NCI-H1092 treated with DMSO at 0.1 percent for 48 hours (cell line): ENCODE measurements at regions not wholly inside any gene's neighbourhood (a gene's known extent, or its start where the extent isn't known, plus 50 kb on each side); places are given as distances from the start of the nearest gene placed in this dataset.
A peak's percentile ranks its signal among the peaks of the same experiment; 100 is the strongest.

Source experiments
- DNase-seq: peaks from one replicate; lab custom pipeline; 2025; lab: John Stamatoyannopoulos, UW

- DNase-seq = no peak
Measured at GRCh38 chr7:18200855-18201254, 173.2 kb upstream of the PRPS1L1 start.

GRCh38 chr7:18201350-18201749 is 173.7 kb upstream of the PRPS1L1 start:
- no peak for DNase-seq

- DNase-seq = no peak
Measured at GRCh38 chr7:18202315-18203045, 174.8 kb upstream of the PRPS1L1 start.

GRCh38 chr7:18206331-18206730 is 178.7 kb upstream of the PRPS1L1 start:
- no peak for DNase-seq

- no peak for DNase-seq
Measured at GRCh38 chr7:18208921-18209320, 181.3 kb upstream of the PRPS1L1 start.

- no peak for DNase-seq
Measured at GRCh38 chr7:18210377-18210776, 182.7 kb upstream of the PRPS1L1 start.

GRCh38 chr7:18210788-18211187 is 183.1 kb upstream of the PRPS1L1 start:
- no peak for DNase-seq

- DNase-seq = no peak
Measured at GRCh38 chr7:18212308-18212707, 184.7 kb upstream of the PRPS1L1 start.

GRCh38 chr7:18212758-18213157 is 185.1 kb upstream of the PRPS1L1 start:
- DNase-seq = no peak

GRCh38 chr7:18213652-18214051 is 186.0 kb upstream of the PRPS1L1 start:
- peak; percentile 8 for DNase-seq

GRCh38 chr7:18216270-18216669 is 188.6 kb upstream of the PRPS1L1 start:
- DNase-seq = no peak

GRCh38 chr7:18221377-18222293 is 194.0 kb upstream of the PRPS1L1 start:
- DNase-seq = no peak

- no peak for DNase-seq
Measured at GRCh38 chr7:18222636-18223035, 195.0 kb upstream of the PRPS1L1 start.

- DNase-seq = no peak
Measured at GRCh38 chr7:18224138-18224537, 196.5 kb upstream of the PRPS1L1 start.

- no peak for DNase-seq
Measured at GRCh38 chr7:18225067-18225466, 197.4 kb upstream of the PRPS1L1 start.

GRCh38 chr7:18226598-18226997 is 199.0 kb upstream of the PRPS1L1 start:
- no peak for DNase-seq

GRCh38 chr7:18228686-18229085 is 201.0 kb upstream of the PRPS1L1 start:
- no peak for DNase-seq

- DNase-seq = no peak
Measured at GRCh38 chr7:18230271-18230670, 202.6 kb upstream of the PRPS1L1 start.

- no peak for DNase-seq
Measured at GRCh38 chr7:18231854-18232253, 204.2 kb upstream of the PRPS1L1 start.

GRCh38 chr7:18234519-18234918 is 206.9 kb upstream of the PRPS1L1 start:
- DNase-seq = no peak

- DNase-seq = no peak
Measured at GRCh38 chr7:18235819-18236218, 208.2 kb upstream of the PRPS1L1 start.

GRCh38 chr7:18239212-18239611 is 211.6 kb upstream of the PRPS1L1 start:
- no peak for DNase-seq

GRCh38 chr7:18241543-18242231 is 214.0 kb upstream of the PRPS1L1 start:
- DNase-seq = no peak
